Superior temporal gyrus (tissue), 1 donor: ENCODE measurements at regions not wholly inside any gene's neighbourhood (a gene's known extent, or its start where the extent isn't known, plus 50 kb on each side); places are given as distances from the start of the nearest gene placed in this dataset.
"Not testable (repeated sequence)": the region's sequence is repeated elsewhere in the genome, so short reads cannot be mapped to it uniquely, and the experiment has no call there.

Experiments
- DNase-seq: peaks from one replicate; pipeline ENCODE4 v3.0.0-alpha.2; 2016; ENCODE audit errors: extremely low spot score

- no peak for DNase-seq
Observed at GRCh38 chr15:53843869-53844569, 84.6 kb upstream of the WDR72 start.

- no peak for DNase-seq
Observed at GRCh38 chr15:53843166-53843565, 83.7 kb upstream of the WDR72 start.

- DNase-seq, result no peak
Observed at GRCh38 chr15:53841651-53842050, 82.2 kb upstream of the WDR72 start.

- DNase-seq, result no peak
Observed at GRCh38 chr15:53840681-53841080, 81.2 kb upstream of the WDR72 start.

GRCh38 chr15:53837263-53837662 is 77.8 kb upstream of the WDR72 start:
- no peak for DNase-seq

- no peak for DNase-seq
Observed at GRCh38 chr15:53836618-53837017, 77.2 kb upstream of the WDR72 start.

- no peak for DNase-seq
Observed at GRCh38 chr15:53835309-53835708, 75.8 kb upstream of the WDR72 start.

- DNase-seq, result no peak
Observed at GRCh38 chr15:53834214-53834613, 74.8 kb upstream of the WDR72 start.

- DNase-seq, result peak; percentile 60
Observed at GRCh38 chr15:53833134-53833624, 73.7 kb upstream of the WDR72 start.

- no peak for DNase-seq
Observed at GRCh38 chr15:53831907-53832770, 72.7 kb upstream of the WDR72 start.

- no peak for DNase-seq
Observed at GRCh38 chr15:53830707-53831386, 71.4 kb upstream of the WDR72 start.

GRCh38 chr15:53829923-53830459 is 70.5 kb upstream of the WDR72 start:
- DNase-seq, result no peak

GRCh38 chr15:53829471-53829870 is 70.0 kb upstream of the WDR72 start:
- no peak for DNase-seq

GRCh38 chr15:53827355-53827754 is 67.9 kb upstream of the WDR72 start:
- DNase-seq, result no peak

- DNase-seq, result peak; percentile 41
Observed at GRCh38 chr15:53811530-53811929, 52.1 kb upstream of the WDR72 start.

- DNase-seq, result not testable (repeated sequence)
Observed at GRCh38 chr15:53810306-53810705, 50.8 kb upstream of the WDR72 start.
